ENCODE measurements at regions not wholly inside any gene's neighbourhood (a gene's known extent, or its start where the extent isn't known, plus 50 kb on each side); places are given as distances from the start of the nearest gene placed in this dataset.

- peaks cover 7% of the 10 kb centered on the region for H3K27me3 Mint-ChIP-seq
- no peak for DNase-seq
- no peak for TF ChIP-seq CTCF (IDR thresholded peaks at IDR 0.05)
- peaks cover 5% of the 10 kb centered on the region for H3K4me1 Mint-ChIP-seq (ENCODE audit: low read depth)
- no peak for ATAC-seq
- ChIA-PET CTCF (no interaction called here), POLR2A (no interaction called here)
- H3K4me3 Mint-ChIP-seq: no peak overlapping the region
- no peak overlapping the region for H3K27ac Mint-ChIP-seq
- H3K9me3 Mint-ChIP-seq: no peaks in the 10 kb centered on the region
- intact Hi-C loops (cut with micrococcal nuclease): no loop called here
- H3K36me3 Mint-ChIP-seq (ENCODE audit: low read depth): no peaks in the 10 kb centered on the region
These were observed 117.5 kb upstream of the TEX51 start for GRCh38 chr2:126781206-126781605.

GRCh38 chr2:126781806-126782205 is 116.9 kb upstream of the TEX51 start:
- Mint-ChIP-seq H3K4me3 (no peak overlapping the region), H3K36me3 (ENCODE audit: low read depth) (no peaks in the 10 kb centered on the region), H3K4me1 (ENCODE audit: low read depth) (peaks cover 5% of the 10 kb centered on the region), H3K27ac (no peak overlapping the region), H3K9me3 (no peaks in the 10 kb centered on the region), H3K27me3 (peaks cover 7% of the 10 kb centered on the region)
- ATAC-seq (no peak), DNase-seq (no peak)
- ChIA-PET CTCF (no interaction called here), POLR2A (no interaction called here)
- no peak for TF ChIP-seq CTCF (IDR thresholded peaks at IDR 0.05)
- intact Hi-C loops (cut with micrococcal nuclease): no loop called here

- DNase-seq (no peak), ATAC-seq (no peak)
- Mint-ChIP-seq H3K4me3 (no peak overlapping the region), H3K9me3 (no peaks in the 10 kb centered on the region), H3K4me1 (ENCODE audit: low read depth) (peaks cover under 1% of the 10 kb centered on the region), H3K36me3 (ENCODE audit: low read depth) (no peaks in the 10 kb centered on the region), H3K27ac (no peak overlapping the region), H3K27me3 (peaks cover 7% of the 10 kb centered on the region)
- CTCF ChIA-PET: no interaction called here
- no peak for TF ChIP-seq CTCF (IDR thresholded peaks at IDR 0.05)
- POLR2A ChIA-PET: no interaction called here
- intact Hi-C loops (cut with micrococcal nuclease): no loop called here
These were observed 116.0 kb upstream of the TEX51 start for GRCh38 chr2:126782648-126783047.

DNA sequence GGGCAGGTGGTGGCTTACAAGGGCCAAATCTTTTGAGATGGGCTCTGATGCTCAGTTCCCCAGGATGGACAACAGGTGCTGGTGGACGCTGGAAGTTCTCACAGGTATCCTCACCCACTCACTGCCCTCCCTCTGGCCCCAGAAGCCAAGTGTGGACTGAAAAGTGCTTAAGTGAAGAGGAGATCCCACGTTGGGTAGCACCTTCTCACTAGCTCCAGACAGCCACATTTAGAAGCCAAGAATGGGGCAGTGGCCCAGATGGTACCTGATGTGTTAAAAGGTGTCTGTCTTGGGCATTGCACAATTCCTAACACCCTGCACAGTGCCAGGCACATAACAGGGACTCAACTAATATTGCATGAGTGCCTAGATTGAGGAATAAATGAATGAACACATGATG is 115.3 kb upstream of the TEX51 start:
- TF ChIP-seq CTCF (IDR thresholded peaks at IDR 0.05): no peak
- H3K9me3 Mint-ChIP-seq: no peaks in the 10 kb centered on the region

DNA sequence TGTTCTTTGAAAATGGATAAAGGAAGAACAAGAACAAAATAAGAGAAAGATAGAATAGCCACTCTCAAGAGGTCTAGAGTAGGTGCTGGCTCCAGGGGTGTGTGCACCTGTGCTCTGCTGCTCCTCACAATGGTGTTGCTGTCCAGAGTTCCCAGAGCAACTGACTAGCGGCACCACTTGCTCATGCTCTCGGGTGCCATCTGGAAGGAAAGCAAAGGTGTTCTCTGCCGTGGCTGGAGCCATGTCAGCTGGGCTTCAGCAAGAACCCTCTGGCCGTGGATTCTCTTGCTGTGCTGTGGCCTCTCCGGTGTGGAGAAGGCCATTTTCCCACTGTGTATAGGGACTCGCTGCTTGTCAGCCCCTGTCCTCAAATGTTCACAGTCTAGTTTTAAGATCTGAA is 114.6 kb upstream of the TEX51 start:
- peaks cover 7% of the 10 kb centered on the region for H3K27me3 Mint-ChIP-seq
- H3K36me3 Mint-ChIP-seq (ENCODE audit: low read depth): no peaks in the 10 kb centered on the region
- H3K27ac Mint-ChIP-seq: no peak overlapping the region
- H3K4me1 Mint-ChIP-seq (ENCODE audit: low read depth): no peaks in the 10 kb centered on the region
- TF ChIP-seq CTCF (IDR thresholded peaks at IDR 0.05): no peak
- POLR2A ChIA-PET: no interaction called here
- intact Hi-C loops (cut with micrococcal nuclease): no loop called here
- no peaks in the 10 kb centered on the region for H3K9me3 Mint-ChIP-seq
- no peak overlapping the region for H3K4me3 Mint-ChIP-seq
- CTCF ChIA-PET: interaction anchor here (1.6 kb wide), 1 partner anchor 256 kb away, joined by 4 read pairs; no protein-coding TSS in a partner anchor
- no peak for ATAC-seq
- DNase-seq: no peak

More for the DNA sequence above, 115.3 kb upstream of the TEX51 start:
- ChIA-PET POLR2A (no interaction called here), CTCF (no interaction called here)
- Mint-ChIP-seq H3K36me3 (ENCODE audit: low read depth) (no peaks in the 10 kb centered on the region), H3K4me1 (ENCODE audit: low read depth) (no peaks in the 10 kb centered on the region), H3K27me3 (peaks cover 7% of the 10 kb centered on the region), H3K4me3 (no peak overlapping the region), H3K27ac (no peak overlapping the region)
- intact Hi-C loops (cut with micrococcal nuclease): no loop called here
- no peak for DNase-seq
- ATAC-seq: no peak
